SK-N-SH (cell line): ENCODE measurements at regions not wholly inside any gene's neighbourhood (a gene's known extent, or its start where the extent isn't known, plus 50 kb on each side); places are given as distances from the start of the nearest gene placed in this dataset.

Experiments used
- CTCF ChIA-PET: fragments of 300-600, 350-600 bp; formaldehyde crosslinking; extraction: SDS; loops from one replicate; lab custom pipeline; 2021; lab: Yijun Ruan, JAX
- POLR2A ChIA-PET: fragments of 350-600 bp; sonication (Branson Sonifier 250); formaldehyde crosslinking; extraction: SDS; loops from one replicate; lab custom pipeline; 2020; ENCODE audit warnings: antibody characterized with exemption, inconsistent platforms; lab: Yijun Ruan, JAX
- DNase-seq: peaks from one replicate; pipeline ENCODE4 v3.0.0; 2012
- H2AFZ ChIP-seq: fragments of 200-600 bp; sonication (generic); 2 replicates; pipeline ENCODE4 v1.8.1; 2016; ENCODE audit warnings: antibody characterized with exemption, mild to moderate bottlenecking, low read depth
- H3F3A ChIP-seq: fragments of 200-600 bp; sonication (generic); replicated peaks from 2 replicates; pipeline ENCODE3; 2016; ENCODE audit warnings: antibody characterized with exemption, mild to moderate bottlenecking; ENCODE audit not compliant: insufficient read depth
- H3K27ac ChIP-seq, 2 experiments: fragments of 200-500 bp in 1 of 2; fragments of 200-600 bp in 1 of 2; sonication (Bioruptor generic) in 1 of 2; sonication (generic), shearing (Covaris generic) in 1 of 2; 2 replicates each; pipeline versions ENCODE4 v1.5.1 to v1.6.1; 2014 to 2016; ENCODE audit warnings: low read depth in 2 of 2, inconsistent platforms in 1 of 2, low read length in 1 of 2, mild to moderate bottlenecking in 1 of 2, mixed read lengths in 1 of 2
- H3K27me3 ChIP-seq: fragments of 200-600 bp; sonication (generic), shearing (Covaris generic); 2 replicates; pipeline ENCODE4 v1.6.1; 2016; ENCODE audit warnings: mixed run types; ENCODE audit not compliant: insufficient read depth
- H3K36me3 ChIP-seq, 2 experiments: fragments of 200-500 bp in 1 of 2; fragments of 200-600 bp in 1 of 2; sonication (Bioruptor generic) in 1 of 2; sonication (generic) in 1 of 2; replicated peaks in 1 of 2; 2 replicates each; pipeline versions ENCODE3 to v1.5.1; 2014 to 2016; ENCODE audit warnings: low read length in 1 of 2, mild to moderate bottlenecking in 1 of 2; ENCODE audit not compliant: insufficient read depth in 2 of 2, control insufficient read depth in 1 of 2
- H3K4me1 ChIP-seq, 2 experiments: fragments of 200-500 bp in 1 of 2; fragments of 200-600 bp in 1 of 2; sonication (Bioruptor generic) in 1 of 2; sonication (generic), shearing (Covaris generic) in 1 of 2; 2 replicates each; pipeline versions ENCODE4 v1.5.1 to v1.6.1; 2014 to 2016; ENCODE audit warnings: low read depth in 1 of 2, low read length in 1 of 2, mixed run types in 1 of 2; ENCODE audit not compliant: insufficient read depth in 2 of 2, control insufficient read depth in 1 of 2
- H3K4me2 ChIP-seq: fragments of 200-600 bp; sonication (generic), shearing (Covaris generic); 2 replicates; pipeline ENCODE4 v1.6.1; 2017; ENCODE audit warnings: mixed run types
- H3K4me3 ChIP-seq, 2 experiments: fragments of 200-500 bp in 1 of 2; fragments of 200-600 bp in 1 of 2; sonication (Bioruptor generic) in 1 of 2; sonication (generic), shearing (Covaris generic) in 1 of 2; 2 replicates each; pipeline versions ENCODE4 v1.5.1 to v1.8.1; 2014 to 2016; ENCODE audit warnings: low read depth in 2 of 2, inconsistent platforms in 1 of 2, low read length in 1 of 2, mild to moderate bottlenecking in 1 of 2, mixed read lengths in 1 of 2, moderate library complexity in 1 of 2
- H3K79me2 ChIP-seq: fragments of 200-600 bp; sonication (generic); 2 replicates; pipeline ENCODE4 v1.8.1; 2017; ENCODE audit warnings: mild to moderate bottlenecking; ENCODE audit not compliant: insufficient read depth
- H3K9ac ChIP-seq: fragments of 200-600 bp; sonication (generic); 2 replicates; pipeline ENCODE4 v1.6.1; 2017; ENCODE audit warnings: mixed run types
- H3K9me2 ChIP-seq: fragments of 200-600 bp; sonication (generic); 2 replicates; pipeline ENCODE4 v1.6.1; 2017; ENCODE audit warnings: mixed run types
- H3K9me3 ChIP-seq: fragments of 200-600 bp; sonication (generic); 2 replicates; pipeline ENCODE4 v1.6.1; 2017; ENCODE audit warnings: mixed run types, mild to moderate bottlenecking, moderate library complexity
- H4K20me1 ChIP-seq: fragments of 200-600 bp; sonication (generic); 2 replicates; pipeline ENCODE4 v1.6.1; 2017; ENCODE audit warnings: mild to moderate bottlenecking, mixed run types; ENCODE audit not compliant: insufficient read depth
- CHD2 ChIP-seq: fragments of 150-350 bp; IDR thresholded peaks from 2 replicates; pipeline ENCODE4 v1.6.1; 2018; ENCODE audit warnings: low read length; ENCODE audit not compliant: partially characterized antibody
- CTCF ChIP-seq: fragments of 200-600 bp; sonication (generic); IDR thresholded peaks from 2 replicates; pipeline ENCODE4 v1.6.1; 2017; ENCODE audit warnings: antibody characterized with exemption, mild to moderate bottlenecking, moderate library complexity
- ELF1 ChIP-seq: IDR thresholded peaks from 2 replicates; pipeline ENCODE4 v1.4.0; 2012
- EP300 ChIP-seq, 2 experiments: IDR thresholded peaks; 2 replicates each; pipeline versions ENCODE4 v1.4.0 to v1.6.1; 2012; ENCODE audit warnings: borderline replicate concordance in 1 of 2, low read depth in 1 of 2, low read length in 1 of 2
- FOSL2 ChIP-seq: IDR thresholded peaks from 2 replicates; pipeline ENCODE4 v1.4.0; 2012; ENCODE audit warnings: low read depth, mild to moderate bottlenecking, moderate library complexity, borderline replicate concordance
- FOXJ3 ChIP-seq: sonication (generic); formaldehyde crosslinking; IDR thresholded peaks from 2 replicates; pipeline ENCODE4 v1.5.1; 2020; ENCODE audit warnings: mild to moderate bottlenecking, missing genetic modification reagents
- FOXM1 ChIP-seq: IDR thresholded peaks from 2 replicates; pipeline ENCODE4 v1.4.0; 2012; ENCODE audit warnings: low read depth, mild to moderate bottlenecking
- GABPA ChIP-seq: IDR thresholded peaks from 2 replicates; pipeline ENCODE4 v1.4.0; 2012; ENCODE audit warnings: low read depth, mild to moderate bottlenecking
- IRF3 ChIP-seq: fragments of 150-350 bp; IDR thresholded peaks from 2 replicates; pipeline ENCODE4 v1.6.1; 2016; ENCODE audit warnings: mild to moderate bottlenecking, low read depth, low read length
- JUND ChIP-seq: IDR thresholded peaks from 2 replicates; pipeline ENCODE4 v1.4.0; 2012
- MAX ChIP-seq: IDR thresholded peaks from 2 replicates; pipeline ENCODE4 v1.4.0; 2012; ENCODE audit warnings: low read depth
- MEF2A ChIP-seq: IDR thresholded peaks from 2 replicates; pipeline ENCODE4 v1.4.0; 2012; ENCODE audit warnings: low read depth, borderline replicate concordance
- NFIC ChIP-seq: IDR thresholded peaks from 2 replicates; pipeline ENCODE4 v1.4.0; 2012; ENCODE audit warnings: borderline replicate concordance
- NRF1 ChIP-seq: IDR thresholded peaks from 2 replicates; pipeline ENCODE4 v1.6.1; 2012; ENCODE audit warnings: low read depth, mild to moderate bottlenecking, low read length
- PBX3 ChIP-seq: IDR thresholded peaks from 2 replicates; pipeline ENCODE4; 2012
- POLR2AphosphoS5 ChIP-seq: IDR thresholded peaks from 2 replicates; pipeline ENCODE4 v1.6.1; 2012; ENCODE audit warnings: low read depth, low read length
- RAD21 ChIP-seq: IDR thresholded peaks from 2 replicates; pipeline ENCODE4 v1.6.1; 2012; ENCODE audit warnings: mild to moderate bottlenecking, low read length
- RFX5 ChIP-seq: IDR thresholded peaks from 2 replicates; pipeline ENCODE4 v1.6.1; 2012; ENCODE audit warnings: mild to moderate bottlenecking, improper control_type of control experiment, low read length
- SMC3 ChIP-seq: IDR thresholded peaks from 2 replicates; pipeline ENCODE4 v1.6.1; 2012; ENCODE audit warnings: low read depth, low read length, improper control_type of control experiment
- TCF12 ChIP-seq: IDR thresholded peaks from 2 replicates; pipeline ENCODE4 v1.4.0; 2012
- TEAD4 ChIP-seq: IDR thresholded peaks from 2 replicates; pipeline ENCODE4 v1.4.0; 2012; ENCODE audit warnings: mild to moderate bottlenecking, borderline replicate concordance; ENCODE audit not compliant: insufficient read depth
- USF2 ChIP-seq: fragments of 150-350 bp; IDR thresholded peaks from 2 replicates; pipeline ENCODE4 v1.6.1; 2017; ENCODE audit warnings: antibody characterized with exemption, low read length, low read depth, borderline replicate concordance
- YY1 ChIP-seq: IDR thresholded peaks from 2 replicates; pipeline ENCODE4 v1.4.0; 2012; ENCODE audit warnings: low read depth, mild to moderate bottlenecking
- ZBTB33 ChIP-seq: IDR thresholded peaks from 2 replicates; pipeline ENCODE4 v1.4.0; 2012; ENCODE audit warnings: low read depth, borderline replicate concordance
- WGBS: methylation state at CpG from one replicate; pipeline ENCODE4 v1.1.6; 2017; ENCODE audit warnings: low lambda C conversion rate; 5-methylcytosine and 5-hydroxymethylcytosine counted together

- no peaks in the 10 kb centered on the region for H3K36me3 ChIP-seq
- H3F3A ChIP-seq = no peaks in the 10 kb centered on the region
- no peaks in the 10 kb centered on the region for H3K9me2 ChIP-seq
- no peak overlapping the region for H3K4me3 ChIP-seq
- DNase-seq = no peak
- no peaks in the 10 kb centered on the region for H3K79me2 ChIP-seq
- ChIA-PET CTCF (interaction anchor here (0.7 to 1.4 kb wide), 3 partner anchors 17 to 95 kb away, joined by 3 to 4 read pairs (median 3); no protein-coding TSS in a partner anchor), POLR2A (interaction anchor here (0.5 to 1.5 kb wide), 2 partner anchors 163 to 164 kb away, joined by 4 to 5 read pairs; no protein-coding TSS in a partner anchor)
- H3K4me2 ChIP-seq = no peak overlapping the region
- no peak for TF ChIP-seq NRF1
- no peak for TF ChIP-seq POLR2AphosphoS5
- TF ChIP-seq YY1 = no peak
- TF ChIP-seq EP300 (IDR thresholded peaks at IDR 0.05; ENCODE audit: borderline replicate concordance in 1 of 2, low read depth in 1 of 2, low read length in 1 of 2) = no peak
- TF ChIP-seq FOSL2 = no peak
- no peak for TF ChIP-seq TEAD4
- no peak for TF ChIP-seq TCF12
- TF ChIP-seq ZBTB33 = no peak
- TF ChIP-seq GABPA = no peak
- TF ChIP-seq MAX = no peak
- TF ChIP-seq ELF1 = no peak
- no peak for TF ChIP-seq NFIC
- no peak for TF ChIP-seq MEF2A
- no peak for TF ChIP-seq RAD21
- no peak for TF ChIP-seq RFX5
- 8% methylated on average over 2 of the region's 2 CpGs for WGBS
- H3K9me3 ChIP-seq = no peaks in the 10 kb centered on the region
- H3K4me1 ChIP-seq = peaks cover 0 to 16% of the 10 kb centered on the region in 2 experiments; a peak in 2 of 4 replicates
- peak overlapping the region in 1 of 2 experiments; percentile 96; a peak in 2 of 4 replicates for H3K27ac ChIP-seq
- no peaks in the 10 kb centered on the region for H3K27me3 ChIP-seq
- H4K20me1 ChIP-seq = no peaks in the 10 kb centered on the region
- H2AFZ ChIP-seq = no peak overlapping the region
- no peak overlapping the region for H3K9ac ChIP-seq
Observed at GRCh38 chr20:54844346-54844745, 369.0 kb downstream of the DOK5 start.

GRCh38 chr20:54843865-54844264, 368.5 kb downstream of the DOK5 start:
- Histone ChIP-seq H3K9me2 (no peaks in the 10 kb centered on the region), H3K4me3 (no peak overlapping the region), H3K27me3 (no peaks in the 10 kb centered on the region), H3K9me3 (no peaks in the 10 kb centered on the region), H4K20me1 (no peaks in the 10 kb centered on the region), H3K9ac (no peak overlapping the region), H3K79me2 (no peaks in the 10 kb centered on the region), H2AFZ (no peak overlapping the region), H3K4me2 (no peak overlapping the region), H3K4me1 (peaks cover 0 to 13% of the 10 kb centered on the region in 2 experiments; a peak in 2 of 4 replicates), H3K27ac (peak overlapping the region in 1 of 2 experiments; percentile 96; a peak in 2 of 4 replicates), H3F3A (no peaks in the 10 kb centered on the region), H3K36me3 (no peaks in the 10 kb centered on the region)
- DNase-seq = peak; percentile 41
- CTCF ChIA-PET = interaction anchor here (1.0 to 1.4 kb wide), 3 partner anchors 17 to 95 kb away, joined by 3 to 4 read pairs (median 3); no protein-coding TSS in a partner anchor
- 3% methylated on average over 5 of the region's 5 CpGs for WGBS
- POLR2A ChIA-PET = interaction anchor here (1.5 kb wide), 1 partner anchor 162 kb away, joined by 5 read pairs; no protein-coding TSS in a partner anchor
- TF ChIP-seq JUND (no peak), SMC3 (no peak), CHD2 (peak; percentile 59), RFX5 (no peak), FOSL2 (no peak), PBX3 (no peak), FOXJ3 (0 out of 2 replicates have a peak, but pooled peaks have one; percentile 31), NRF1 (no peak), USF2 (no peak), CTCF (no peak), IRF3 (no peak), FOXM1 (no peak)
